Natural killer cell (primary cell): ENCODE measurements at regions not wholly inside any gene's neighbourhood (a gene's known extent, or its start where the extent isn't known, plus 50 kb on each side); places are given as distances from the start of the nearest gene placed in this dataset.
"Not testable (repeated sequence)": the region's sequence is repeated elsewhere in the genome, so short reads cannot be mapped to it uniquely, and the experiment has no call there.

Experiments used
- ATAC-seq, 3 donors: fragments of 150-1000 bp in 2 of 3; fragments of 200-7000 bp in 1 of 3; cut with Tn5 transposase; 1 replicate in 1 of 3; 2 replicates in 2 of 3; pipeline ENCODE4 v1.10.0; 2021; ENCODE audit warnings: mild to moderate bottlenecking in 2 of 3, moderate library complexity in 2 of 3
- DNase-seq, 2 donors: peaks; one replicate each; pipeline versions ENCODE4 v3.0.0 to v3.0.0-alpha.2; 2013 to 2021; ENCODE audit warnings: mixed read lengths in 1 of 2
- H3K27ac ChIP-seq: one replicate; pipeline ENCODE4 v1.5.1; 2013; ENCODE audit warnings: mild to moderate bottlenecking, low read length
- H3K27me3 ChIP-seq: one replicate; pipeline ENCODE4 v1.6.1; 2013; ENCODE audit warnings: low read length; ENCODE audit not compliant: control insufficient read depth, insufficient read depth
- H3K36me3 ChIP-seq: one replicate; pipeline ENCODE4 v1.6.1; 2013; ENCODE audit warnings: low read length; ENCODE audit not compliant: control insufficient read depth, insufficient read depth
- H3K4me1 ChIP-seq: one replicate; pipeline ENCODE4 v1.6.1; 2013; ENCODE audit warnings: low read length; ENCODE audit not compliant: control insufficient read depth, insufficient read depth
- H3K4me3 ChIP-seq: one replicate; pipeline ENCODE4 v1.5.1; 2013; ENCODE audit warnings: low read length
- H3K9me3 ChIP-seq: one replicate; pipeline ENCODE4 v1.6.1; 2013; ENCODE audit warnings: low read length; ENCODE audit not compliant: control insufficient read depth, insufficient read depth
- H3K27ac Mint-ChIP-seq, 2 donors: one replicate each; pipeline ENCODE4 v1.8.0; 2022; ENCODE audit warnings: mild to moderate bottlenecking in 2 of 2, mixed read lengths in 2 of 2, moderate library complexity in 1 of 2
- H3K27me3 Mint-ChIP-seq, 2 donors: one replicate each; pipeline ENCODE4 v1.8.0; 2022; ENCODE audit warnings: low read depth in 2 of 2, mixed read lengths in 2 of 2
- H3K36me3 Mint-ChIP-seq: one replicate; pipeline ENCODE4 v1.8.0; 2022; ENCODE audit warnings: mixed read lengths
- H3K4me1 Mint-ChIP-seq, 2 donors: one replicate each; pipeline ENCODE4 v1.8.0; 2022; ENCODE audit warnings: mixed read lengths in 2 of 2
- H3K4me3 Mint-ChIP-seq: one replicate; pipeline ENCODE4 v1.8.0; 2022; ENCODE audit warnings: mild to moderate bottlenecking, moderate library complexity, mixed read lengths
- H3K9me3 Mint-ChIP-seq, 2 donors: one replicate each; pipeline ENCODE4 v1.8.0; 2022; ENCODE audit warnings: mixed read lengths in 2 of 2
- CTCF ChIP-seq: fragments of 200-600 bp; IDR thresholded peaks from one replicate; pipeline ENCODE4 v1.8.0; 2022; ENCODE audit warnings: antibody characterized with exemption
- WGBS: methylation state at CpG from one replicate; pipeline ENCODE4 v1.1.7; 2013; ENCODE audit warnings: missing lambda C conversion rate; ENCODE audit not compliant: insufficient coverage; 5-methylcytosine and 5-hydroxymethylcytosine counted together
- intact Hi-C: fragments of 100-400 bp; cut with micrococcal nuclease; formaldehyde crosslinking; loops from one replicate; pipeline ENCODE4 v1.14.2; 2022

GRCh38 chr6:82534876-82535275, 171.3 kb downstream of the TPBG start:
- DNase-seq = no peak
- WGBS = 60% methylated on average over 1 of the region's 2 CpGs
- Histone ChIP-seq H3K27ac (no peak overlapping the region), H3K27me3 (no peaks in the 10 kb centered on the region), H3K4me3 (no peak overlapping the region), H3K36me3 (no peaks in the 10 kb centered on the region), H3K4me1 (no peaks in the 10 kb centered on the region), H3K9me3 (no peaks in the 10 kb centered on the region)
- Mint-ChIP-seq H3K4me1 (no peaks in the 10 kb centered on the region), H3K27ac (no peak overlapping the region), H3K27me3 (no peaks in the 10 kb centered on the region), H3K4me3 (no peak overlapping the region), H3K9me3 (peaks cover 5 to 6% of the 10 kb centered on the region in 2 donors), H3K36me3 (no peaks in the 10 kb centered on the region)
- intact Hi-C loops = no loop called here
- no peak for ATAC-seq
- TF ChIP-seq CTCF = no peak

GRCh38 chr6:82549480-82549879, 185.9 kb downstream of the TPBG start:
- H3K4me3 ChIP-seq, H3K4me1 Mint-ChIP-seq, H3K27me3 ChIP-seq, H3K27me3 Mint-ChIP-seq, H3K4me1 ChIP-seq, H3K36me3 ChIP-seq, ATAC-seq, H3K4me3 Mint-ChIP-seq, DNase-seq, H3K36me3 Mint-ChIP-seq, H3K27ac Mint-ChIP-seq, H3K27ac ChIP-seq, H3K9me3 ChIP-seq, intact Hi-C loops: not testable (repeated sequence)
- 100% methylated on average over 1 of the region's 2 CpGs for WGBS
- H3K9me3 Mint-ChIP-seq = peaks cover 11 to 14% of the 10 kb centered on the region in 2 donors

GRCh38 chr6:82551311-82551710, 187.7 kb downstream of the TPBG start:
- H3K27ac Mint-ChIP-seq, H3K4me1 ChIP-seq, H3K27ac ChIP-seq, ATAC-seq, H3K4me3 ChIP-seq, H3K27me3 ChIP-seq, H3K4me1 Mint-ChIP-seq, DNase-seq, H3K9me3 ChIP-seq, H3K36me3 Mint-ChIP-seq, intact Hi-C loops, H3K36me3 ChIP-seq, H3K4me3 Mint-ChIP-seq, H3K27me3 Mint-ChIP-seq: not testable (repeated sequence)
- WGBS = 97% methylated on average over 2 of the region's 2 CpGs
- H3K9me3 Mint-ChIP-seq = peaks cover 11 to 12% of the 10 kb centered on the region in 2 donors

GRCh38 chr6:82551831-82552230, 188.2 kb downstream of the TPBG start:
- intact Hi-C loops = no loop called here
- Histone ChIP-seq H3K9me3 (peaks cover 3% of the 10 kb centered on the region), H3K27ac (no peak overlapping the region), H3K27me3 (no peaks in the 10 kb centered on the region), H3K36me3 (no peaks in the 10 kb centered on the region), H3K4me1 (no peaks in the 10 kb centered on the region), H3K4me3 (no peak overlapping the region)
- WGBS = 85% methylated on average over 7 of the region's 7 CpGs
- TF ChIP-seq CTCF = no peak
- Mint-ChIP-seq H3K27ac (no peak overlapping the region), H3K36me3 (no peaks in the 10 kb centered on the region), H3K9me3 (peaks cover 11 to 12% of the 10 kb centered on the region in 2 donors), H3K27me3 (no peaks in the 10 kb centered on the region), H3K4me3 (no peak overlapping the region), H3K4me1 (no peaks in the 10 kb centered on the region)
- DNase-seq (no peak), ATAC-seq (no peak)
